ENCODE measurements at regions not wholly inside any gene's neighbourhood (a gene's known extent, or its start where the extent isn't known, plus 50 kb on each side); places are given as distances from the start of the nearest gene placed in this dataset.

GRCh38 chr3:193843474-193844301, 250.7 kb downstream of the OPA1 start:
- Histone ChIP-seq H4K20me1 (replicated peaks; ENCODE audit: insufficient read depth) (no peaks in the 10 kb centered on the region), H3K79me2 (replicated peaks; ENCODE audit: insufficient read depth) (no peaks in the 10 kb centered on the region), H2AFZ (peak overlapping the region; percentile 59), H3K27me3 (ENCODE audit: insufficient read depth) (no peaks in the 10 kb centered on the region), H3K4me3 (no peak overlapping the region), H3K9me2 (ENCODE audit: insufficient read depth) (no peaks in the 10 kb centered on the region), H3K4me2 (no peak overlapping the region), H3F3A (replicated peaks; ENCODE audit: low read depth) (no peaks in the 10 kb centered on the region), H3K27ac (ENCODE audit: low read depth) (no peak overlapping the region), H3K36me3 (ENCODE audit: insufficient read depth) (no peaks in the 10 kb centered on the region), H3K4me1 (ENCODE audit: insufficient read depth) (peaks cover 6% of the 10 kb centered on the region; the same call in 1 of the 2 replicates)
- no peak for ATAC-seq
- Mint-ChIP-seq H3K9me3 (no peaks in the 10 kb centered on the region; the same call in 2 of the 3 replicates), H3K4me1 (peaks cover 19% of the 10 kb centered on the region; the same call in 2 of the 3 replicates), H3K36me3 (ENCODE audit: low read depth) (no peaks in the 10 kb centered on the region), H3K4me3 (no peak overlapping the region), H3K27ac (no peak overlapping the region), H3K27me3 (ENCODE audit: insufficient read depth, low read depth, poor library complexity) (peaks cover 16% of the 10 kb centered on the region)
- DNase-seq (ENCODE audit: low spot score): no peak
- TF ChIP-seq ZNF462 (CRISPR knock-in tag; IDR thresholded peaks at IDR 0.05) (no peak), STAT1 (IDR thresholded peaks at IDR 0.05; ENCODE audit: unreplicated experiment) (no peak), NANOG (IDR thresholded peaks at IDR 0.05; ENCODE audit: borderline replicate concordance) (no peak), EZH2 (IDR thresholded peaks at IDR 0.05; ENCODE audit: low read depth, unreplicated experiment) (no peak), EZH2phosphoT487 (IDR thresholded peaks at IDR 0.05; ENCODE audit: unreplicated experiment) (no peak), POLR2AphosphoS5 (IDR thresholded peaks at IDR 0.05; ENCODE audit: low read depth) (no peak), CTCF (conservative IDR thresholded peaks at IDR 0.05; ENCODE audit: low read depth in 2 of 2) (no peak), CREB1 (CRISPR knock-in tag; IDR thresholded peaks at IDR 0.05; ENCODE audit: low read depth) (no peak), ZNF331 (CRISPR knock-in tag; IDR thresholded peaks at IDR 0.05; ENCODE audit: low read depth) (no peak)
